Renal cortex interstitium (tissue), 11 donors: ENCODE measurements at regions not wholly inside any gene's neighbourhood (a gene's known extent, or its start where the extent isn't known, plus 50 kb on each side); places are given as distances from the start of the nearest gene placed in this dataset.
"Not testable (repeated sequence)": the region's sequence is repeated elsewhere in the genome, so short reads cannot be mapped to it uniquely, and the experiment has no call there.

ENCODE experiments used
- DNase-seq, 11 donors: peaks; one replicate each; pipeline ENCODE4 v3.0.0-alpha.2; 2013; ENCODE audit warnings: low read depth in 9 of 11, low spot score in 4 of 11; ENCODE audit errors: extremely low read depth in 1 of 11

DNA sequence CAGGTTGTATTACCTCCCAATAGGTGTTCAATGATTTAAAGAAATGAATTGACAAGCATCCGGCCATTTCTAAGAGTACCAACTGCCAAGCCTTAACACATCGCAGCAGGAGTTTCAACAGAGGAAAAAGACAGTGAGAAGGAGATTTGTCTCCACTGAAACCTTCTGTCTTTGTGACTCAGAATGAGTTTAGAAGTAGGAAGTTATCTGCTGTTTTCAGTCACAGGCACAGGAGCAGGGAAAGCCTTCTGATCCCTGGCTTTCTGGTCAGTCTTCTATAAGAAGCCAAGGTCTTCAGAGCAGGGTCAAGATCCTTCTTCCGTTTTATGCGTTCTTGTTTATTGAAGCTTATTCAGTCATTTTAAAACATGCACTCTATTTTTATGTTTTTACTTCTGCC, 390.7 kb upstream of the PCSK5 start:
- no peak for DNase-seq

DNA sequence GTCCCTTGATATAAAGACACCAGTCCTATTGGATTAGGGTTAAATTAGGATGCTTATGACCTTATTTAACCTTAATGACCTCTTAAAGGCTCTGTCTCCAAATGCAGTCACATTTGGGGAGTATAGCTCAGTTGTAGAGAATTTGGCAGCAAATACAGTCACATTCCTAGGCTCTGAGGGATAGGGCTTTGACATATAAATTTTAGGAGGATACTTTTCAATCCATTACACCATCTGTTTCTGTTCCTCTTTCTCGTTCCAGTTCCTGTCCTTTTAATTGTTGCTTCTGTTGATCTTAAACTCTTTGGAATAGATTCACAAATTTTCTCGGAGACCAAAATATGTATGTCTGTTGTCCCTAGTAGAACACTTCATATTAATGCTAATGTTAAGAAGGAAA, 390.0 kb upstream of the PCSK5 start:
- DNase-seq: no peak

DNA sequence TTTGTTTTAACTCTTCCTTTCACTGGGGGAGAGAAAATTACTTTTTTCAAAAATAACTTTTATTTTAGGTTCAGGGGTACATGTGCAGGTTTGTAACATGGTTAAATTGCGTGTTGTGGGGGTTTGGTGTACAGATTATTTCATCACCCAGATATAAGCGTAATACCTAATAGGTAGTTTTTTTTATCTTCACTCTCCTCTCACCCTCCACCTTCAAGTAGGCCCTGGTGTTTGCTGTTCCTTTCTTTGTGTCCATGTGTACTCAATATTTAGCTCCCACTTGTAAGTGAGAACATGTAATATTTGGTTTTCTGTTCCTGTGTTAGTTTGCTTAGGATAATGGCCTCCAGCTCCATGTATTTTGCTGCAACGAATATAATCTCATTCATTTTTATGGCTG, 389.5 kb upstream of the PCSK5 start:
- not testable (repeated sequence) for DNase-seq

DNA sequence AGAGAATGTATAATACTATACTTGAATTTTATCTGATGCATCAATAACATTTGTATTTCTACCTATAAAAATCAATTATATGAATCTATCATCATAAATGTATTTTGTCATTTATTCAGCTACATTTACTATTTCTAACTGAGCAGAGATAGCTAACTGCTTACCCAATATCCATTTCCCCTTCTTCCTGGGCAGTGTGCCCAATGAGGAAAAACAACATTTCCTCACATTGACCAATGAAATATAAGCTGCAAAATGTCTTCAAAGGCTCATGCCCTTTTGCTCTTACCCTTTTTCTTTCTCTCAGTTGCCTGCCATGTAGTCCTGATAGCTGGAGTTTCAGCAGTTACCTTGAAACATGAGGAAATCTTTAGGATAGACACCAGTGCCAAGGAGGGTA, 385.8 kb upstream of the PCSK5 start:
- no peak for DNase-seq

DNA sequence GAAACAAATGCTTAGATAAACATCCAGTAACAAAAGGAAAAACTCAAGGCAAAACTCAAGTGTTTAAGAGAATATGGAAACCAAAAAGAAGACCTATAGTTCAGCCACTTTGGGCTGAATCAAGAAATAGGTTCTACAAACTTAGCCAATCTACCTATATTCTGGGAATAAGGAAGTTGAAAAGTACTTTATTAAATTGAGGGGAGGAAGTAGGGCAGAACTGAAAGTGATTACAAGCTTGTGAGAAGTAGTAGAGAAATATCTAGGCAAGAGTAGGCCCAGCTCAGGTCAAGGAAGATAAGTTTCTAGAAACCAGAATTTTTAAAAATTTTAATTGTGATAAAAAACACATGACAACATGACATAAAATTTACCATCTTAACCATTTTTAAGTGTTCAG, 384.8 kb upstream of the PCSK5 start:
- no peak for DNase-seq

DNA sequence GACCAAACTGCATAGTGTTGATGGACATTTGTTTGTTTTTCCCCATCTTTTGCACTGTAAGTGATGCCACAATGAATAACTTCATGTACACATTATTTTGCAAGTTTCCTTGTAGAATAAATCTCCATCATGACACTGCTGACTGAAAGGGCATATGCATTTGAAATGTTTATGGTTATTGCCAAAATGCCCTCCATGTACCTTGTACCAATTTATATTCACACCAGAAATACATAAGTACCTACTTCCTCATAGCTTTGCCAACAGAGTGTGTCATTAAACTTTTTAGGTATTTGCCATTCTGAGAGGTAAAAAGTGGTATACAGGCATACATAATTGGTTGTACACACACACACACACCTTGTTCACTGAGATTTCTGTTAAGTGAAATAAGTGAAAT, 361.0 kb upstream of the PCSK5 start:
- DNase-seq: no peak

DNA sequence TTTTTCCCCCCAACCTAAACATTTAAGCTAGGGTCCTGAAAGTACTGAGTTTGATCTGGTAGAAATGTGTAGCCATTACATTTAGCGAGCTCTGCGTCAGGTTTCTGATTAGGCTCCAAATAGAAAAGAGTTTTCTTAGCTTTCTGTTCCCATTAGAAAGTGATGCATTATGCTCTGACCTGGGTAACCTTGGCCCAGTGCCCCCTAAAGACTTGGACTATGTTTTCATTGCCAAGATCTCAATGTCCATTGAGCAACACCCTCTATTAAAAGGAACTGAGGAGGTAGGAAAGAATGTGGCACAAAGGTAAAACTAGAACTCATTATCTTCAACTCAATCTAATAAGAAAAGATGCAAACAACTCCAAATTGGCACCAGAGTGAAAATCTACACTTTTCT, 358.9 kb upstream of the PCSK5 start:
- DNase-seq: no peak

DNA sequence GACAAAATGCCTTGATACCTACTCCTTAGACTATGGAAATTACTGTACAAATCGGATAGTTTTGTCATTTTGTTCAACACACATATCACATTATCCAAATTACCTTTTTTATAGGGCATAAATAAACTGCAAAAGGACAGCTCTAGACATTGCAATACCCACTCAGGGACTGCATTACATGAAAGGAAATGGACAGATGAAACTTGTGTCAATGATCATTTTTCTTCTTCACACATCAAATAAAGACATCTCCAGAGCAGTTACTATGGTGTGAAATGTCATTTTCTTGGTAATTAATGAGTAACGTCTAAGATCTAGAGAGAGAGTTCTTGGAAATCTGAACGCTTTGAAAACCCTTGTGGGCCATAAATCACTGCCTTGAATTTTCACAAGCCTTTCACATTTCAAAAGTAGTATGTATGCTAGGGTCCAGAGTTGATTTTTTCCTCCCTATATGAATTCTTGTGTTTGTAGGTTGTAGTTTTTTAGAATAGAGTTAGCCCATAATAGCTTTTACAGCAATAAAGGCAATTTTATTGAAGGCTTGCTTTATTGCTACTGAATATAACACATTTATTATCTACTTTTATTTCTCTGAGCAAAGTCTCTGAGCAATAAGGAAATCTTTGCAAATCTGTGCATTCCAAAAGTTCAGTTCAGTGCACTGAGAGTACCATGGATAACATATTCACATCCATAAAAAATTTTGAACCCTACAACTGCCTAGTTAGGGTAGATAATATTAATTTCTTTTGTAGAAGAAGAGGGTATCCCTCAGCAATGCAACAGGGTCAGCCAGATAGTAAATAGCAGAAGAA, 358.0 kb upstream of the PCSK5 start:
- peak in 2 of 11 donors; percentile 4 to 7 for DNase-seq

DNA sequence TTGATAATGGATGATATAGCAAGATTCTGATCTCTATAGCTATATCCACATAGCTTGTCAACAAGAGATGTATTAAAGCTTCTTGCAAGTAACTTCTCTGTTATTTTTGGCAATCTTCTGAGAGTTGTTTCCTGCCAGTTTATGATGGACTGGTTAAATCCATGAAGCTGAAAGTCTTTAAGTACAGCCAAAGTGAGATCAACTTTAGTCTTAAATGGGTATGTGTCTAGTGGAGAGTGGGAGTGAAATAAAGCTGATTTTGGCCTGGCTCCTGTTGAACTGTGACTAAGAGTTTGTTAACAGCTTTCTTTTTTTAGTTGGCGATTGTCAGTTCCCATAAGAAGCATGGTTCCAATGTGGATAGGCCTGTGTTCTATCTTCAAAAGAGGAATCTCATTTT, 350.9 kb upstream of the PCSK5 start:
- peak in 1 of 11 donors; percentile 3 for DNase-seq

DNA sequence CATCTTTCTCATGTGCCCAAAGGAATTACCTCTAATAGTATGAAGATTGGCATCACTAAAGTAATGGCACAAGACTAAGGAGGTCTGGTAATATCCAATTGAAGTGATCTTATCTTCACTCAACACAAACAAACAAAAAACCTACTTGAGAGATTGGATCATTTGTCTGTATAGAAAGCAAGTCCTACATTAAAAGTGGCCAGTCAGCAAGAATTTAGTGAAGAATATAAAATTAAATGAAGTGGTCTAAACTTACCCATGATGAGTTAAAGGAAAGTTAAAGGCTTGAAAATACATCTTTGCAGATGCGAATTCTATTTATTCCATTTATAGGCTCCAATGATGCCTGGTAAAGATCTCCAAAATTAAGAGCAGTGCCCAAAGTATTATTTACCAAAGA, 350.3 kb upstream of the PCSK5 start:
- DNase-seq: no peak

DNA sequence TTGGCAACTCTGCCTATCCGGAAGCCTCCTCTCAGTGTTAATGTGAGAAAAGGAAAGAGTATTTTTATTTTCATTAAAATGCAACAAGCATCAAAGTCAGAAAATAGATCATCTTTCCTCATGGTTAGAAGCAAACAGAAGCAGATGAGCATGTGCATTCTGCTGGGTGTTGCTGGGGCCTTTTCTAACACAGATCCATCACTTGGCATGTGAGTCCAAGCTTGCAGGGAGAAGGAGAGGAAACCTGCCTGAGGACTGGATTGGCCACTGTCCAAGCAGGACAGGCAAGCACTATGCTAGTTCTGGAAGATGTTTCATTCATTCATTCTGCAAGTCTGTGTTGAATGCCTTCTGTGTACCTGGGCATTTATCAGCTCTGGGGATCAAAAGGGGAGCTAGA, 348.7 kb upstream of the PCSK5 start:
- no peak for DNase-seq

DNA sequence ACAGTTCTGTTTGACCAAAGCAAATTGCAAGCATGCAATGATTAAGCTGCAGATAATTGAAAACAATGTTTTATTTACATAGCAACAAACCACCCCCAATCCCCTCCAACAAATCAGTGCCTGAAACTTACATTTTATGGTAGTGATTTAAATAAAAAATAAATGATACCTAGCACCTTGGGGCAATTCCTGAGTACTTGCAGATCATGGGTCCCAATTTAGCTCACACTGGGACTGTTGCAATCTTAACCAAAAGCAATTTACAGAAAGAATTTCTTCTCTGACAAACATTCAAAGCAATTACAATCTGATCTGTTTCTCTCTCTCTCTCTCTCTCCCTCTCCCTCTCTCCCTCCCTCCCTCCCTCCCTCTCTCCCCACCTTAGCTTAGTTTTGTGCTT, 345.7 kb upstream of the PCSK5 start:
- no peak for DNase-seq

DNA sequence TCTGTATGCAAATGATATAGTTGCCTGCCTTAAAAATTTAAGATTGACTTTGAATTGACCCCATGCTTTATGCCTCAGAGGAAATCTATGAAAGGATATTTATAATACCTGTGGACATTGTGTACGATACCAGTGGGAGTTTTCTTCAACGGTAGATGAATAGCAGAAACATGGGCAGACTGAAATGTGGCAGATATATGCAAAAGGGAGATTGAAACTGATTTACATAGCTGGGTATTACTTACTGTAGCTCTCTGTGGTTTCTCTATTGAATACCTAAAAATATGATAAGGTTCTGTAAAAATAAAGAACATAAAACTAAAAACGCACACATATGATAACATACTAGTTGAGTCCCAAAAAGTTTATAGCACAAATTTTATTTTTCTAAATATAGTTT, 345.2 kb upstream of the PCSK5 start:
- DNase-seq: no peak

DNA sequence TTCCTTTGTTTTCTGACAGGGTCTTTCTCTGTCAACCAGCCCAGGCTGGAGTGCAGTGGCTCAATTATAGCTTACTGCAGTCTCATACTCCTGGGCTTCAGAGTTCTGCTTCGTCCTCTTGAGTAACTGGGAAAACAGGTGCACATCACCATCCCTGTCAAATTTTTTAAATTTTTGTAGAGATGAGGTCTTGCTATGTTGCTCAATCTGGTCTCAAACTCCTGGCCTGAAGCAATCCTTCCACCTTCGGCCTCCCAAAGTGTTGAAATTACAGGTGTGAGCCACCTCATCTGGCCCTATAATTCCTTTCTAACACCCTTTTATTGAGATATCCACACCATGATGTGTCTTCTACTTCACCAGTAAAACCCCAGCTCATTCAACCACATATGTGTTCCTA, 341.6 kb upstream of the PCSK5 start:
- no peak for DNase-seq

DNA sequence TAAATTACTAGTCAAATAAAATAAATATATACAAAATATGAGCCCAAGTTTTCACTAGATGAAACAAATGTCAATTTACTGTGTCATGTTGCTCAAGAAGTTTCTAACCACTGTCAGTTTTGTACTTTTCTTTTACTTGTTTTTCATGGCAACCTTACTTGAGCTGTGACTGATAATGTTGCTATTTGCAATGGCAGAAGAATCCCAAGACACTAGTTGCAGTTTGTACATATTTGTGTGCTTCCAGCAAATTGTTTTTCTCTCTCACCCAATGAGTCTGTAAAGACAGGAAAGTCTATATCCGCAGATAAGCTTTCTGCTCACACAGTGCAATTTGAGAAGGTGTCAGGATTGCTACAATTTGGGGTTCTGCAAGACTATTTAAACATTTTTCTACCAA, 338.6 kb upstream of the PCSK5 start:
- no peak for DNase-seq

DNA sequence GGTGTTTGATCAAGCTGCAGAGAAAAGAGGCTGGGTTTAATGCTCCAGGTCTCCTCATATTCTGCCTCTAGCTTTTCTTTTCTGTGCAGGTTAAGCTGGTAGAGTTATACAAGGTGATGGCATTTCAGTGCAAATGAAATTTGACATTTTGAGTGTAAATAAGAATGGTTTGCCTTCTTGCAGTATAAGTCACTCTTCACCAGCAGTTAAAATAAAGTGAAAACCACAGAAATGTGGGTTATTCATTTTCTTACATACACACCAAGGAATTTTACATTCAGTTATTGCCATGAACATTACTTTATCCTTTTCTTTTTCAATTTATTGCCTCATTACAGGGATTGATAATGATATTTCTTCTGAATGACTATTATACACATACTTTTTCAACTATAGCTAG, 337.5 kb upstream of the PCSK5 start:
- DNase-seq: no peak

DNA sequence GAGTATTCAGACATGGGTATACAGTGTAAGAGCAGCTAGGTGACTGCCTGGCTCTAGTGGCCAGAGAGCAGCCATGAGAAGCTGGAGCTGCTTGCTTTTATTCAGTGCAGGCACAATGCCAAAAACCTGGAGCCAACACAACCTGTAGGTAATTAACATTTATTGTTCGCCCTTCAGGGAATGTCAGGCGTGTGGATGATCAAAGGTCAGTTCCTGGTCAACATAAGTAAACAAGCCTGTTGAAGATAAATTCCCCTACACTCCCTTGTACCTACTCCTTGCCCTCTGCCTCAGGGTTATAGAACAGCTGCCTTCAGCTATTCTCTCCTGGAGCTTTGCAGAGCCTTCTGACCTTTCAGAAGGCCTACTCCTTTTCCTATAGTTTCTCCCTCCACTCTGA, 323.7 kb upstream of the PCSK5 start:
- DNase-seq: not testable (repeated sequence)

DNA sequence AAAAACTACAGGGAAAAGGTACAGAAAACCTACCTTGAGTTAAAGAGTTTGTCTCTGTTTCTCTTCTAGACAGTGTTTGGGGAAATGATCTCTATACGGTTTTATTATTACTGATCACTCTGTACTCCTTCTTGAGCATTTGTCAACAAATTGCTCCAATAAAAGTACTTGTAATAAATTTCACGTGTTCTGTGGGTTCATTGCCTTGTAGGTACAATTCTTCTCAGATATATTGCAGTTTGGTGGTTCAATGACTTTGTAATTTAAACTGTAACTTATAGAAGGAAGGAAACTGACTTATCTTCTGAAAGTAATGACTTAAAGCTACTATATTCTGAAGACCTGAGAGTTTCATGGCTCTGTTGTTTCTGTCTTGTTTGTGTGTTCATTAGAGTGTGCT, 319.9 kb upstream of the PCSK5 start:
- DNase-seq: no peak

DNA sequence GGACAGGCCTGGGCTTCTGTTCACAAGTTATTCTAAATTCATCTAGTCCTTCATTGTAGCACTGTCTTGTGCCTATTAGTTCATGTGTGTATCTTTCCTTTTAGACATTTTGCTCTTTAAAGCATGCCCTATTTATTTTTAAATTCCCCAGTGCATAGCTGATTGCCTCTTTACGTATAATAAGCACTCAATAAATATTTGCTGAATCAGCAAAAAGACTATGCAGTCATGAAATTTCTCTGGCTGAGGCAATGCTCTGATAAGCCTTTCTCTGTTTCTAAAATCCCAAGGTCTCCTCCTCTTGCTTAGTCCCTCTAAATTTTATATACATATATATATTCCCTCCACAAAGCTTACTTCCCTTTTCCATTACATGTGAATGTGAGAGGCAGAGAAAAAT, 315.9 kb upstream of the PCSK5 start:
- no peak for DNase-seq

DNA sequence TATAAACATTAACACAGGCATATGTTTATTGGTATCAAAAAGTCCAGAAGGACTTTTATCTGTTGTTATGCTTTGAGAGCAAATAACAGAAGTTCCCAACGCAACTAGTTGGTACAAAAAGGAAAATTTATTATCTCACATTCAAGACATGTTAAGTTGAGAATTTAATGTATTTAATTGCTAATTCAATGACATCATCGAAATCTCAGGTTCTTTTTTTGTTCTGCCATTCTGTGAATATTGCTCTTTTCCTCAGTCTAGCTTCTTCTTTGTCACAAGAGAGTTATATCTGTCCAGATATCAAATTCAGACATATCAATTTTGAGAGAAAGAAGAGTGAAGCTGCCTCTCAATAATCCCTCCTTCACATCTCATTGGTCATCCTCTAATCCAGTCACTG, 307.6 kb upstream of the PCSK5 start:
- no peak for DNase-seq

DNA sequence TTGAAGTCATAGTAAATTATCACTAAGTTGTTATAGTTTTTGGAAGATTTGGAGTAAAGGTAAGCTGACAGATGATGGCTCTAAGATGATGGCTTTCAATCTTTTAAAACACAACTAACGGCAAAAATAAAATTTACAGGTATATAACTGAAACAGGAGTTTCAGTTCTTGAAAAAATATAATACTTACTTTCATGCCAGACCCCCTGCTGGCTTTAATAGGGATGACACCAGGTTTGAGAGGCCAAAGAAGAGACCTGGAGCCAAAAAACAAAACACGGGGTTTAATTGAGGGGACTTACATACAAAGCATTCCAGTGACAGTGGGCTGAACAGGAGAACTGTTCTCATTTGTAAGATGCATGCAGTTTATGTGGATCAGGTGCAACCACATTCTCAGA, 301.7 kb upstream of the PCSK5 start:
- DNase-seq: no peak

DNA sequence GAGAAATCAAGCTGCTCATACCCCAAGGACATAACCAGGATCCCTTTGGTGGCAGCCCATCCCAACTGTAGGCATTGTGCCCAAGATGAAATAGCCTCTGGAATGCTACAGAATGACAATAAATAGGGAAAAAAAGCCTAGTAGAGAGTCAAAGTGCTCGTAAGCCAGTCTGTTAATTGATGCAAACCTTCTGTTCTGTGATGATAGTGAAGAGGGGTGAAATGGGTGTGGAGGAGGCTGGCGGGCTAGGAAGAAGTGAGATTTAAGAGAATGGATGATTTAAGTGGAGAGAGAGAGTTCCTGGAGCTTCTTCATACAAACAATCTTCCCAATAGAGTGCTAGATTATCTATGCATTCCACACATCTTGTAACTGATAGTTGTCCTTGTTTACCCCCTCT, 301.0 kb upstream of the PCSK5 start:
- DNase-seq: no peak
